GM19397 (cell line): ENCODE measurements at regions not wholly inside any gene's neighbourhood (a gene's known extent, or its start where the extent isn't known, plus 50 kb on each side); places are given as distances from the start of the nearest gene placed in this dataset.

Experiments used
- ATAC-seq: cut with Tn5 transposase; IDR thresholded peaks from one replicate; pipeline ENCODE4 v1.9.1; 2021; ENCODE audit warnings: mild to moderate bottlenecking, moderate library complexity; ENCODE audit not compliant: unreplicated experiment

DNA sequence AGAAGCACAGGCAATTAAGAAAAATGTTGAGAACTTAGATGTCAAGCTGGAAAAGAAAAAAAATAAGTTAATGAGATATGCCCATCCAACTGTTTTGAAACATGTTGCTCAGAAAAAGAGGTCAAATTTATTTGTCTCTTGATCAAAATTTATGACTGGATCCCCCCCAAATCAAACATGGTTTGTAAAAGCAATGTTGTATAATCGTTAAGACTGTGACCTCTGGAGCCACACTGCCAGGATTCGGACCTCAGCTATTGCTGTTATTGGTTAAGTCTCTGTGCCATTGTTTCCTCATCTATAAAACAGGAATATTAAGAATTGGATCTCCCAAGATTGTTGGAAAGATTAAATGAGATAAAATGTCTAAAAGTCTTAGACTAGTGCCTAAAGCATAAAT is 51.9 kb upstream of the LRRK2 start:
- ATAC-seq: no peak

DNA sequence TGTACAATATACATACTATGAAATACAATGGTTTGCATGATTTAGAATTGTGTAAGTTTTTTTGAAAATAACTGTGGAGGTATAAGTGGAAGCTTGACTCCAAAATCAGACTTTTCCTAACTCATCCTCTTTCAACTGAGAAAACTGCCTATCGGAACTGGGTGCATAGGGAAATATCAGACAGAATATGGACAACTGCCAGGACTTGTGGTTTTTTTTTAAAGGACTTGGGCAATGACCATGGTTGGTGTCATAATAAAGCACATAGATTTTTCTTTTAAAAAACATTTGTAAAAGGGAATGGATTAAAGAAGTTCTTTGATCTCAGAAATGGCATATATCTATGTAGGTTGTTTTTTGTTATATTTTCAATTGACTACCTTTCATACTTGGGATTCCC is 53.3 kb upstream of the LRRK2 start:
- no peak for ATAC-seq

DNA sequence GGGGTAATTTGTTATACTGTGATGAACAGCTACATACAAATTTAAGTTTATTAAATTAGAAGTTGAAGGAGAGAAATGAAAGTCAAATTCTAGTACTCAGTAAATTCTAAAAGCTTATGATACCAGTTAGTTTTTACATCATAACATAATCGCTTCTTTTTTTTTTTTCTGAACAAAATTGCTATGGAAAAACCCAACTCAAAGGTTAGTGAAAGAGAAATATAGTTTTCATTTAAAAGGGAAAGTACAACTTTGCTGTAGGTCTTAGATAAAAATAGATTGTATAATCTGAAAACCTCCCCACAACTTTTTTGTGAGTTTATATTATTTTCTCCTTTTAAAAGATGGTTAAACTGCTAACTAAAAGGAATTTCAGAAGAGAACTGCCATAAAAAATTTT is 53.7 kb upstream of the LRRK2 start:
- ATAC-seq: no peak

DNA sequence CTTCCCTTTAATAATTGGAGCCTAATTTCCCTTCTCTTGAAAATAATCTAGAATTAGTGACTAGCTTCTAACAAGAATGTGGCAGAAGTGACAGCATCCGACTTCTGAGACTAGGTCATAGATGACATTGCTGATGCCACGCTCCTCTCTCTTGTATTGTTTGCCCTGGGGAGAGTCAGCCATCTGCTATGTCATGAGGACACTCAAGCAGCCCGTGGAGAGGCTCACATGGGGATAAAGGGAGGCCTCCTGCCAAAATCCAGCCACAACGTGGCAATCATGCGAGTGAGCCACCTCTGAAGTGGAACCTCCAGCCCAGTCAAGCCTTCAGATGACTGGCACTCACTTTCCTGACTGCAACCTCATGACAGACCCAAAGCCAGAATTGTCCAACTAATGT is 54.2 kb upstream of the LRRK2 start:
- no peak for ATAC-seq

DNA sequence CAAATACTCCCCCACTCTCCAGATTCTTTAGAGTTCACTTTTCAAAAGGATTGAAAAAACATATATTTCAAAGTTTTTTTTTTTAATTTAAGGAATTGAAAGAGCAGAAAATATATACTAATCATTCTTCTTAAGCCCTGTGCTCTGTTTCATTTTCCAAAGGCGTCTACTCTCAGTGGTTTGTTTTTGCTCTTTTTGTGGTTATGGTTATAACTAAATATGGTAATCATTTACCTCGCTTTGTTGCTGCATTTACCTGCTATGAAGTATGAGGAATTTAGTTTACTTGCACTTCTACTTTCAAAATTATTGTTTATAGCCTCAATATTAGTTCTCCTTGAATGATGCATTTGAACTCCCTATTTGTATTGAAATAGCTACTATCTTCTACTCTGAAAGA is 55.9 kb upstream of the LRRK2 start:
- peak; percentile 86 for ATAC-seq

DNA sequence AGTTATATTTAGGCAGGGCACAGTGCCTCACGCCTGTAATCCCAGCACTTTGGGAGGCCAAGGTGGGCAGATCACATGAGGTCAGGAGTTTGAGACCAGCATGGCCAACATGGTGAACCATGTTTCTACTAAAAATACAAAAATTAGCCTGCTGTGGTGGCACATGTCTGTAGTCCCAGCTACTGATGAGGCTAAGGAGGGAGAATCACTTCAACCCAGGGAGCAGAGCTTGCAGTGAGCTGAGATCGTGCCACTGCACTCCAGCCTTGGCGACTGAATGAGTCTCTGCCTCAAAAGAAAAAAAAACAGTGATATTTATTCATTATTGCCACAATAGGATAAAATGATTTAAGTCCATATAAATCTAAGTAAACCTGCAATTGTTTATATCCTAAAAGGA is 56.4 kb upstream of the LRRK2 start:
- peak; percentile 26 for ATAC-seq

DNA sequence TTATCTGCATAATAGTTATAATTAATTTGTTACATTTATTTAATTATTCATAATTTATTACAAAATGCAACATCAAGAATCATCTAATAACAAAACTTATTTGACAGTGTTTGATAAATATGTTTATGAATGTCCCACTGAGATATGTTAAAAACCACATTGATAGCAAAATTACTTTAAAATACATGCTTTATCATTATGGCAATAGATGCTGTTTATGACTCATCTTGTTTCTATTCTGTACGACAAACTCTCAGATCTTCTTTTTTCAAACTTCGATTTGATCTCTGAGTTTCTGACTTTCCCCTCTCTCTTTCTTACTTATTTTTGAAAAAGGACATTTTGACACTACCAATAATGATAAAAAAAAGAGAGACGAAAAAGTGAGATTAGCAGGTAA is 56.8 kb upstream of the LRRK2 start:
- no peak for ATAC-seq

DNA sequence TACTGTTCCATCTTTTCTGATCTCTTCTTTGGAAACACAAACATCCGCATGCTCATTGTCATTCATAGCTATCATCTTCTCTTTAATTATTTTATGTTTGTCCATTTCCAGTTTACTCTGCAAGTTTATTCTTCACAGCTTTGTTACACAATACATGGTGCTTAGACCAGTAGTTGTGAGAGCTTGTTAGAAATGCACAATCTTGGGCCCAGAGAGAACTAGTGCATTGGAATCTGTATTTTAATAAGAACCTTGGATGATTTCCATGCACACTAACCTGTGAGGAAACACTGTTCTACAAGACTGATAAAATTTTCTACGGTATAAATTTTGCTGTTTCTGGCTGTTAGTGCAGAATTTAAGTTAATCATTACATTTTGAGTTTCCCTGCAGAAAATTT is 59.3 kb upstream of the SLC2A13 start:
- no peak for ATAC-seq

DNA sequence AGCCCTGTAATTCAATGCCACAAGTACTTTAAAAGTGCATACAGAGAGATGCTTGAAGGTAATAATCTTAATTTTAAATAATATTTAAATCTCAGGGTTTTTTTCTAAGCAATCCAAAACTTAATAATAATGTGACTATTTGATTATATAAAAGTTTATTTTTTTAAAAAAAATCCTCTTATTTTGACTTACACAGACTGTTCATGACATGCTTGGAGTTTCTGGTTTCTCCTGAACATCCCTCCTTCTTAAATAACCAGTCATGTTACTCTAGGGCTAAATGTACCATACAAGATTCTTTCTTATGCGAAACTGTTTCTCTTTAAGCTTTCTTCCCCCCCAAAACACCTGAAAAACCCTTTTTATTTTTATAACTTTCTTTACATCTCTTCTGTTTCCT is 58.2 kb upstream of the SLC2A13 start:
- no peak for ATAC-seq

DNA sequence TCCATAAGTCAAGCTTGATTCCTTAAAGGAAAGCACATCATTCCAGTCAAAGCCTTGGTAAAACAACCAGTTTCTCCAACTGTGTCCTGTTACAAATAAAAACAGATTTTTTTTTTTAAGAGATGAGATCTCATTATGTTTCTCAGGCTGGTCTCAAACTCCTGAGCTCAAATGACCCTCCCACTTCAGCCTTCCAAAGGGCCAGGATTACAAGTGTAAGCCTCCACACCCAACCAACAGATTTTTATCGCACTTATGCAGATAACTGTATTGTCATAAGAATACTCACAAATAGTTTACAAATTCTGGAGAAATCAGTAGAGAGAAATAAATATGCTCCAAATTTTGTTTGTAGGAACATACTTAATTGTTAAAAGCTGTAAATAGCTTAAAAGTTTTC is 56.2 kb upstream of the SLC2A13 start:
- no peak for ATAC-seq

DNA sequence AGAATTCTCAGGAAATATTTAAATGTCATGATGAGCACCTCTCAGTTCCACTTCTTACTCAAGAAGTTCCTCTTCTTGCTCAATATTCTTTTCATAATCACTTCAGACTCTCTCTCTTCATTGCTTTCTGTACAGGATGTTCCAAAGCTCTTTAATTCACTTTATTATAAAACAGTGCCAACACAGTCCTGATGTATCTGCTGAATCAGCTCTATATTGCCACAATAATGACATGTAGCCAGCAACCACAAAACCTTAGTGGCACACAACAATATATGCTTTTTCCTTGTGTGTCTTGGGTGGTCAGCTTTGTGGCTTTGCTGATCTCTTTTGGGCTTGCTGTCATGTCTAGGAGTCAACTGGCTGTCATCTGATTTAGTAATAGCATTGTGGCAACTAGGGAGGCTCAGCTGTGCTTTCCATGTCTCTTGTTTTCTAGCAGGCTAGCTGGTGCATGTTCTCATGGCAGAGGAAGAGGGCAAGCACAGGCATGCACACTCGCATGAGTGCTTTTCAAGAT is 52.8 kb upstream of the SLC2A13 start:
- peak; percentile 47 for ATAC-seq

DNA sequence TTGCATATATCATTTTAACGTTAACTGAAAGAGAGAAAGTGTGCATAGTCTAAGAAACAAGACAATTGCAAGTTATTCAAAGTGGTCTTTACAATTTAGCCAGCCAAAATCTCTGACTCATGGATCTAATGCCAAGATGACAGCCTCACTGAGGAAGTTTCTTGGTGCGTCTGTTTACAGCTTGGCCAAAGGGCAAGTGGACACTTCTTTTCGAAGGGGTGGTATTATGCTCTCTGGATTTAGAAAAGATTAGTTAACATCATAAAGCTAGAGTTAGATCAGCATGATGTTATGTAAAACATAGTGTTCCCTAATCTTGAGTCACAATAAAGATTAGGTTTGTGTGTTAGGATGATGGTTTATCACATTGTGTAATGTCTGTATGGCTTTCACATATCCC is 51.5 kb upstream of the SLC2A13 start:
- ATAC-seq: no peak

DNA sequence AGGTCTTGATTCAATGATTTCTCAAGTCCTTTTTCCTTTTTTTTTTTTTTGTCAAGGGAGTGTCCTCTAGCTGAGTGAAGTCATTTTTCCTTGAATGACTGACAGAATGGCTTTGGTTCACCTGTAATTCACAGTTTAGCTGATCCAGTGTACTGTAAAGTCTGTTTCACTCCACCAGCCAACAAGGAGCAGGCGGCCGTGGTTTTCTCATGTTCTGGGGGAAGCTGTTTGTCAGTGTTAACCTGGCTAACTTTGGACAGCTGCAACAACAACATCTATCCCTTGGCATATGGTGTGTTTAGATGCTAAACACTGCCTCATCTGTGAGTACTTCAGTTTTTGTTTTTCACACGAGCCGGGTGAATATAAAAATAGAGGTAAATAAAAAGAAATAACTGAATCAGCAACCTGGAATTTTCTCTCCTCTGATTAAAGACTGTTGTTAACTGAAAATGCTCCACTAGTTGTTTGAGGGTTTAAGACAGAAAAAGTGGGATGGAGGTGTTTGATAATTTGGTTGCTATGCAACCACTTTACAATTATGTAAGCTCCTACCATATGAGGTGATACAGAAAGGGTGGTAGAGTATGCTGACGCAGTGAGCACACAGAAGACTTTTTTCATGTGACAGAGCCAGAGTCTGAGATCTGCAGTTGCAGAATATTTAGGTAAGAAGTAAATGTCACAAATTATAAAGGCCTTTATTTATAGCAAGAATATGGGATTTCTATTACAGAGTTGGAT is 50.3 kb upstream of the SLC2A13 start:
- no peak for ATAC-seq
